LNCAP (cell line): ENCODE measurements at regions not wholly inside any gene's neighbourhood (a gene's known extent, or its start where the extent isn't known, plus 50 kb on each side); places are given as distances from the start of the nearest gene placed in this dataset.

Source experiments
- CTCF ChIP-seq: fragments of 450-650 bp; IDR thresholded peaks from 2 replicates; pipeline ENCODE4 v1.5.1; 2017; ENCODE audit warnings: mild to moderate bottlenecking

- TF ChIP-seq CTCF, result no peak
Measured at GRCh38 chr2:207276858-207277257, 111.1 kb upstream of the KLF7 start.

- TF ChIP-seq CTCF, result no peak
Measured at GRCh38 chr2:207279520-207279919, 113.8 kb upstream of the KLF7 start.

- TF ChIP-seq CTCF, result no peak
Measured at GRCh38 chr2:207281436-207281835, 115.7 kb upstream of the KLF7 start.

GRCh38 chr2:207282916-207283315 is 117.2 kb upstream of the KLF7 start:
- TF ChIP-seq CTCF, result no peak

GRCh38 chr2:207283356-207283755 is 117.6 kb upstream of the KLF7 start:
- no peak for TF ChIP-seq CTCF

GRCh38 chr2:207284556-207285472 is 119.1 kb upstream of the KLF7 start:
- no peak for TF ChIP-seq CTCF

- TF ChIP-seq CTCF, result no peak
Measured at GRCh38 chr2:207285473-207285815, 119.7 kb upstream of the KLF7 start.
